Astrocyte of the cerebellum (primary cell): ENCODE measurements at regions not wholly inside any gene's neighbourhood (a gene's known extent, or its start where the extent isn't known, plus 50 kb on each side); places are given as distances from the start of the nearest gene placed in this dataset.

Experiments
- DNase-seq: peaks from one replicate; pipeline ENCODE4 v3.0.0-alpha.2; 2011; ENCODE audit warnings: low read depth
- H3K4me3 ChIP-seq: 2 replicates; pipeline ENCODE4 v1.5.1; 2011; ENCODE audit warnings: mild to moderate bottlenecking, low read depth, low read length, moderate library complexity
- in situ Hi-C: cut with HindIII; loops from 2 replicates; pipeline ENCODE4 v1.10.0; 2017; ENCODE audit warnings: low sequenced_read_pairs
- TF ChIP-seq, protein P1 (sequence below): IDR thresholded peaks from 2 replicates; pipeline ENCODE4 v1.5.1; 2012; ENCODE audit warnings: low read length, low read depth, moderate library complexity, mild to moderate bottlenecking; ENCODE audit errors: missing control alignments

DNA sequence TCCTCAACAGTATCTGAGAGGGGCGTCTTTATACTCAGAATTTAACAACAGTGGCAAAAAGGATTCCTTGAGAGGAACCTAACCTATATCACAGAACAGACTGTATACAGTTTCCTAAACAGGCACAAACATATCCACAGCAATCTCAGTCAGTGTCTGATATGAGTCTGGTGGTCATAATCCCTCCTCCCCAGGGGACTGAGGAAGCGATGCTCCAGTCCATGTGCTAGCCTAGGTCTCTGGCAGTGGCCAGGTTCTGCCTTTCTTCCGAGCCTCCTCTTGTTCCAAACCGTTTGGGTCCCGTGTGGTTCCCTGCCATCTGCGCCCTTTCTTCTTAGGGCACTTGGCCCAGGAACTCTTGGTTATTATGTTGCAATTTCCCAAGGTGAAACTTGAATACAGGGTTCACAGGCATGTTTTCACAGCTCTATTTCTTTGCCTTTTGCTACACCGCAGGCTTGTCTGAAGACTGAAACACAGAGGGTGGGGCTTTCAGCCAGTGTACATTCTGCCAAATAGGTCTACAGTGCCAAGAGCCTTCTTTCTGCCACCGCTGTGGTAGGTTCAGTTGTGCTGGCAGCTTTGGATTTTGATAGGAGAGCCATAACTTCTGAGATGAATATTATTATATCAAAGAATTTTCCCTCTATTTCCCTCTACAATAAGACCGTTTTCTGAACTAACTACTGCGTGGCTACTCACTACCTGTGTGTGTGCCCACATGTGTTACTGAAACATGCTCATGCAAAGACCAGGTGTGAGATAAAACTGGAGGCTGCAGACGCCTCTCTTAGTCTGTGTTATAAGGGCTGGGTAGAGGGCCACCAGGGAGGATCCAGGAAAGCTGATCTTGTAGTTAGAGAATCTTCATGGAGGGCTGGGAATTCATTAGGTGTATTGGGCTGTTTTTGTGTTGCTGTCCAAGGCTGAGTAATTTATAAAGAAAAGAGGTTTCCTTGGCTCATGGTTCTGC is 75.0 kb upstream of the HAAO start:
- TF ChIP-seq, protein P1, sequence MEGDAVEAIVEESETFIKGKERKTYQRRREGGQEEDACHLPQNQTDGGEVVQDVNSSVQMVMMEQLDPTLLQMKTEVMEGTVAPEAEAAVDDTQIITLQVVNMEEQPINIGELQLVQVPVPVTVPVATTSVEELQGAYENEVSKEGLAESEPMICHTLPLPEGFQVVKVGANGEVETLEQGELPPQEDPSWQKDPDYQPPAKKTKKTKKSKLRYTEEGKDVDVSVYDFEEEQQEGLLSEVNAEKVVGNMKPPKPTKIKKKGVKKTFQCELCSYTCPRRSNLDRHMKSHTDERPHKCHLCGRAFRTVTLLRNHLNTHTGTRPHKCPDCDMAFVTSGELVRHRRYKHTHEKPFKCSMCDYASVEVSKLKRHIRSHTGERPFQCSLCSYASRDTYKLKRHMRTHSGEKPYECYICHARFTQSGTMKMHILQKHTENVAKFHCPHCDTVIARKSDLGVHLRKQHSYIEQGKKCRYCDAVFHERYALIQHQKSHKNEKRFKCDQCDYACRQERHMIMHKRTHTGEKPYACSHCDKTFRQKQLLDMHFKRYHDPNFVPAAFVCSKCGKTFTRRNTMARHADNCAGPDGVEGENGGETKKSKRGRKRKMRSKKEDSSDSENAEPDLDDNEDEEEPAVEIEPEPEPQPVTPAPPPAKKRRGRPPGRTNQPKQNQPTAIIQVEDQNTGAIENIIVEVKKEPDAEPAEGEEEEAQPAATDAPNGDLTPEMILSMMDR, result no peak
- DNase-seq, result no peak
- in situ Hi-C loops, result no loop called here
- no peak overlapping the region for H3K4me3 ChIP-seq

DNA sequence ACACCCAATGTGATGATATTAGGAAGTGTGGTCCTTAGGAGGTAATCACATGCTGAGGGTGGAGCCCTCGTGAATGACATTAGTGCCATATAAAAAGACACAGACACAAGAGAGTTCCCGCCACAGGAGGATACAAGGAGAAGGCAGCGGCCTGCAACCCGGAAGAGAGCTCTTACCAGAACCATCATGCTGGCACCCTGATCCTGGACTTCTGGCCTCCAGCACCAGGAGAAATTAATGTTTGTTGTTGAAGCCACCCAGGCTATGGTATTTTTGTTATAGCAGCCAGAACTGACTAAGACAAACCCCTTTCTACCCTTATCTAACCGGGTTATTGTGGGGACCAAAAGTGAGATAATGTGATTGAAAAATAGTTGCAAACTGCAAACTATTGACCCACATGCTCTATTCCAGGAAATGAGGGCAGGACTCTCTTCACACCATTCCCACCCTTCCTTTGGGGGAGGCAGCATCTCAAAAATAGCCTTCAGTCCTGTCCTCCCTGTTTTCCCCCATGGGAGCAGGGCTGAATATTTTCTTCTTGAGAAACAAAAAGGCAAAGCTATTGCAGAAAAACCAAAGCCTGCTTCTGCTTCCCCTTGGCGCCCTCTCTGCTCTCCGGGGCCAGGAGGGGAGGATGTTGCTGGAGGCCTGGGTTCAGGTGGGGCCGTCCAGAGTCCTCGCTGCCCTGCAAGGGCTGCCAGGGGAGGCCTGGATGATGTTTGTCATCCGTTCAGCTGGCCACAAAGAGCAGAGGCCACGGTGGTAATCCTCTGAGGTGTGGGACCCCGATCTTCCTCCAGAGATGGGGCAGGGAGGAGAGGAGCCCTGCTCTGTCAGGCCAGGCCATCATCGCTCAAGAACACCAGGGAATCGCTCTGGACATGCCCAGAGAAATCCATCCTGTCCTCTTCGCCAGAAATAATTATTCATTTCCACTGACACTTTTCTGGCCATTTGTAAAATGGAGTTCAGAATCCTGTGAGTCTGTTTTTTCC is 73.8 kb upstream of the HAAO start:
- in situ Hi-C loops, result no loop called here
- H3K4me3 ChIP-seq, result no peak overlapping the region
- no peak for DNase-seq
- TF ChIP-seq, protein P1, result no peak

DNA sequence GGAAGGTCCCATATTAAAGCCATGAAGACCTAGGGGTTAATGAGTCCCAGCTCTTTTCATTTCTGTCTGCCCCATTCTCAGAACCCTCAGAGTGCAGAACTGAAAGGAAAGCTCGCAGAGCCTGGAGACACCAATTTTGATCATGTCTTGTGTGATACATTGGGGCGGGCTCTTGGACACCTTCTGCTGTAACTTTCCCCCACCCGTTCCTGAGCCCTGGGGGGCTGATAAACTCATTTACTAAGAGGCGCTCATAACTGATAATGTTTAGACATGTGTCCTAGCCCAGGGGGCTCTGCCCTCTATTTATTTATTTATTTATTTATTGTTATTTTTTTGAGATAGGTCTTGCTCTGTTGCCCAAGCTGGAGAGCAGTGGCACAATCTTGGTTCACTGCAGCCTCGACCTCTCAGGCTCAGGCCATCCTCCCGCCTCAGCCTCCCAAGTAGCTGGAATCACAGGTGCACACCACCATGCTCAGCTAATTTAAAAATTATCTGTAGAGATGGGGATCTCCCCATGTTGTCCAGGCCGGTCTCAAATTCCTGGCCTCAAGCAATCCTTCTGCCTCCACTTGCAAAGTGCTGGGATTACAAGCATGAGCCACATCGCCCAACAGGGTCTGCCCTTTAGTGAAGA is 72.4 kb upstream of the HAAO start:
- no peak for DNase-seq
- in situ Hi-C loops, result no loop called here
- TF ChIP-seq, protein P1, result no peak
- H3K4me3 ChIP-seq, result no peak overlapping the region

DNA sequence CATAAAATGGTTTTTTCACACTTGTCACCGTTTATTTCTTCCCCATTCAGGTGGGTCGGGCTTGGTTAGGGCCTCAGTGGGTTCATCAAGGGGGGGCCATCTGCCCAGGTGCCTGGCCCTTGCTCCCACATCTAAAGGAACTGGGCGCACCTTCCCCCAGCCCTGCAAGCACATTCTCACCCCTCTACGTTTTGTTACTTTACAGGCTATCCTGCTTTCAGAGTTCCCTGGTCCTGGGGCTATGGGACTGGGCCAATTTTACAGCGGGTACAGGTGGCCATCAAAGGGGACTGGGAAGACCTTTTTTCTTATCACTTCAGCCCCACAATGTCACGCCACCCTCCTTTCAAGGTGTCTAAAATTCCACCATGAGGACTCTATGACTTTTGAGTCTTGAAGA is 71.8 kb upstream of the HAAO start:
- no peak overlapping the region for H3K4me3 ChIP-seq
- DNase-seq, result no peak
- TF ChIP-seq, protein P1, result no peak
- in situ Hi-C loops, result no loop called here

DNA sequence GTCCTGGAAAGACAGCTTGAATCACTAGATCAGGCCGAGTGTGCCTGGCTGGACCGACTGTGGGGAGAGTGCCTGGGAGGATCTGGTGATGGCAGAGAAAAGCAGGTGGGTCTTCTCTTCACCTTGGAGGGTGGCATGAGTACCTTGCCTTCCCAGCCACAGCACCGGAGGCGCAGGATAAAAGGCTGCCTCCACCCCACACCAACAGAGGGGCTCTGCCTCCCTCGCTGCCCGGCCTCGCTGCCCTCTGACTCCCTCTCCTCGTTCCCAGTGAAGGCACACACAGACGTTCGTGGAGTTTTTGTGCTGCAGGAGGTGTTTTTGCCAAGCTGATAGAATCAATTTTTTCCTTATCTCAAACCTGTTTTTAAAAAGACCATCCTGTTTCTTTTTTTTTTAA is 71.4 kb upstream of the HAAO start:
- TF ChIP-seq, protein P1, result no peak
- in situ Hi-C loops, result no loop called here
- no peak for DNase-seq
- H3K4me3 ChIP-seq, result no peak overlapping the region

DNA sequence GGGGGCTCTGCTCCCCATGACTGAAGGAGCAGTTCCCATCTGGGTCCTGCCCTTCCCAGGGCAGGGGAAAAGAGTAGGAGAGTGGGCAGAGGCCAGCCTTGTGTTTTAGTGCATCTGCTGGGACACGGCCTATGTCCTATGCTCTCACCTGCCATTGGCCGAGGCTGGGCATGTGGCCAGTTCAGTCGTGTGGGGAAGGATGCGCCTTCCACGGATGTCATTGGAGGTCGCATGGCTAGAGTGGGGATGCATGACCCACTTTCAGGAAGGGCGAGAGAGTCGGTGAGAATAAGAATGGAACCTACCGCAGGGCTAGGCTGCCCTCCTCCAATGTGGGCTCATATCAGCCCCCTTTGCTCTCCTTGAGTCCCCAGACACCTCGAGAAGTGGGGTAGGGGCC is 70.9 kb upstream of the HAAO start:
- no peak for DNase-seq
- in situ Hi-C loops, result no loop called here
- no peak overlapping the region for H3K4me3 ChIP-seq
- TF ChIP-seq, protein P1, result no peak
